H1 (cell line): ENCODE measurements at regions not wholly inside any gene's neighbourhood (a gene's known extent, or its start where the extent isn't known, plus 50 kb on each side); places are given as distances from the start of the nearest gene placed in this dataset.

ENCODE experiments used
- CREB1 ChIP-seq: IDR thresholded peaks from 2 replicates; pipeline ENCODE4 v1.6.1; 2012; ENCODE audit warnings: inconsistent platforms
- CTBP2 ChIP-seq: IDR thresholded peaks from 2 replicates; pipeline ENCODE4 v1.7.0; 2011; ENCODE audit warnings: borderline replicate concordance, mild to moderate bottlenecking, moderate library complexity, mixed read lengths, low read length; ENCODE audit not compliant: insufficient read depth, insufficient read length
- EP300 ChIP-seq, 2 experiments: IDR thresholded peaks; 1 replicate in 1 of 2; 2 replicates in 1 of 2; pipeline ENCODE4 v1.6.1; 2011 to 2012; ENCODE audit warnings: low read depth in 2 of 2, low read length in 2 of 2, mild to moderate bottlenecking in 2 of 2, borderline replicate concordance in 1 of 2, inconsistent platforms in 1 of 2, moderate library complexity in 1 of 2
- GABPA ChIP-seq: IDR thresholded peaks from 2 replicates; pipeline ENCODE4 v1.6.1; 2011; ENCODE audit warnings: mild to moderate bottlenecking, low read length, moderate library complexity, borderline replicate concordance; ENCODE audit not compliant: insufficient read depth
- JUND ChIP-seq: IDR thresholded peaks from 2 replicates; pipeline ENCODE4 v1.6.1; 2011; ENCODE audit warnings: mild to moderate bottlenecking, improper control_type of control experiment, low read length
- POLR2A ChIP-seq, 2 experiments: IDR thresholded peaks; 1 replicate in 1 of 2; 2 replicates in 1 of 2; pipeline ENCODE4 v1.6.1; 2011; ENCODE audit warnings: low read depth in 2 of 2, low read length in 2 of 2, mild to moderate bottlenecking in 2 of 2; ENCODE audit errors: control extremely low read depth in 1 of 2
- POLR2AphosphoS5 ChIP-seq: IDR thresholded peaks from 2 replicates; pipeline ENCODE4 v1.6.1; 2011; ENCODE audit warnings: low read depth, low read length
- RAD21 ChIP-seq, 2 experiments: IDR thresholded peaks in 1 of 2; conservative IDR thresholded peaks in 1 of 2; 2 replicates each; pipeline ENCODE4 v1.6.1; 2011; ENCODE audit warnings: low read depth in 2 of 2, low read length in 2 of 2, improper control_type of control experiment in 1 of 2, inconsistent platforms in 1 of 2, mild to moderate bottlenecking in 1 of 2, moderate library complexity in 1 of 2
- RFX5 ChIP-seq: IDR thresholded peaks from 2 replicates; pipeline ENCODE4 v1.6.1; 2011; ENCODE audit warnings: low read depth, low read length, improper control_type of control experiment, borderline replicate concordance
- TBP ChIP-seq: IDR thresholded peaks from 2 replicates; pipeline ENCODE4 v1.6.1; 2011; ENCODE audit warnings: low read depth, low read length, improper control_type of control experiment
- YY1 ChIP-seq: IDR thresholded peaks from 2 replicates; pipeline ENCODE4 v1.6.1; 2011; ENCODE audit warnings: low read depth, mild to moderate bottlenecking, low read length
- TF ChIP-seq, protein P1 (sequence below): IDR thresholded peaks from 2 replicates; pipeline ENCODE4 v1.6.1; 2011; ENCODE audit warnings: low read length, improper control_type of control experiment
- TF ChIP-seq, protein P2 (sequence below), 3 experiments: IDR thresholded peaks; 1 replicate in 2 of 3; 2 replicates in 1 of 3; pipeline versions ENCODE4 v1.5.1 to v1.6.1; 2011; ENCODE audit warnings: low read length in 3 of 3, mild to moderate bottlenecking in 3 of 3, inconsistent platforms in 2 of 3, low read depth in 1 of 3, moderate library complexity in 1 of 3; ENCODE audit not compliant: insufficient read depth in 1 of 3; ENCODE audit errors: control extremely low read depth in 1 of 3
- TF ChIP-seq, protein P3 (sequence below): fragments of 300-600 bp; sonication (generic); IDR thresholded peaks from 2 replicates; pipeline ENCODE4 v1.7.1; 2012; ENCODE audit warnings: low read length, moderate library complexity, mild to moderate bottlenecking, inconsistent platforms; ENCODE audit not compliant: insufficient replicate concordance

DNA sequence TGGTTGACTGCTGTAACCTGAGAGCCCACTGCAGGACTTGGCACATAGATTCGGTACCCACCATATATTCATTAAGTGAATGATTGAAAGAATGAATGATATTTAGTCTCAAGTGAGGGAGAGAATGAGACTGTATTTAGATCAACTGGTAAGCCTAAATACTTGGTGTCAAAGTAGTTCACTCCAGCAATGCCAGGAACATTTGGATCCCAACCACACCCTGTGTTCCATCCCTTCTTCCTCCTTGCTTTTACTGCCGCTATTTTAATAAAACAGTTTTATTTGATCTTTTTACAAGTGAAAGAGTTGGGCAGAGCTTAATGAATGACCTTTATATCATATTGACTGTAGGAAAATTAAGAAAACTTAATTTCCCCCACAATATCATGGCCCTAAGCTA is 473.6 kb upstream of the CBLB start:
- TF ChIP-seq, protein P1, sequence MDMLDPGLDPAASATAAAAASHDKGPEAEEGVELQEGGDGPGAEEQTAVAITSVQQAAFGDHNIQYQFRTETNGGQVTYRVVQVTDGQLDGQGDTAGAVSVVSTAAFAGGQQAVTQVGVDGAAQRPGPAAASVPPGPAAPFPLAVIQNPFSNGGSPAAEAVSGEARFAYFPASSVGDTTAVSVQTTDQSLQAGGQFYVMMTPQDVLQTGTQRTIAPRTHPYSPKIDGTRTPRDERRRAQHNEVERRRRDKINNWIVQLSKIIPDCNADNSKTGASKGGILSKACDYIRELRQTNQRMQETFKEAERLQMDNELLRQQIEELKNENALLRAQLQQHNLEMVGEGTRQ: no peak
- no peak for TF ChIP-seq CREB1
- TF ChIP-seq RFX5: no peak
- TF ChIP-seq EP300 (IDR thresholded peaks at IDR 0.05; ENCODE audit: borderline replicate concordance in 1 of 2, low read depth in 2 of 2, low read length in 2 of 2): no peak
- TF ChIP-seq POLR2AphosphoS5: no peak
- TF ChIP-seq YY1: no peak
- TF ChIP-seq, protein P2, sequence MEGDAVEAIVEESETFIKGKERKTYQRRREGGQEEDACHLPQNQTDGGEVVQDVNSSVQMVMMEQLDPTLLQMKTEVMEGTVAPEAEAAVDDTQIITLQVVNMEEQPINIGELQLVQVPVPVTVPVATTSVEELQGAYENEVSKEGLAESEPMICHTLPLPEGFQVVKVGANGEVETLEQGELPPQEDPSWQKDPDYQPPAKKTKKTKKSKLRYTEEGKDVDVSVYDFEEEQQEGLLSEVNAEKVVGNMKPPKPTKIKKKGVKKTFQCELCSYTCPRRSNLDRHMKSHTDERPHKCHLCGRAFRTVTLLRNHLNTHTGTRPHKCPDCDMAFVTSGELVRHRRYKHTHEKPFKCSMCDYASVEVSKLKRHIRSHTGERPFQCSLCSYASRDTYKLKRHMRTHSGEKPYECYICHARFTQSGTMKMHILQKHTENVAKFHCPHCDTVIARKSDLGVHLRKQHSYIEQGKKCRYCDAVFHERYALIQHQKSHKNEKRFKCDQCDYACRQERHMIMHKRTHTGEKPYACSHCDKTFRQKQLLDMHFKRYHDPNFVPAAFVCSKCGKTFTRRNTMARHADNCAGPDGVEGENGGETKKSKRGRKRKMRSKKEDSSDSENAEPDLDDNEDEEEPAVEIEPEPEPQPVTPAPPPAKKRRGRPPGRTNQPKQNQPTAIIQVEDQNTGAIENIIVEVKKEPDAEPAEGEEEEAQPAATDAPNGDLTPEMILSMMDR (IDR thresholded peaks at IDR 0.05; ENCODE audit: control extremely low read depth in 1 of 3, insufficient read depth in 1 of 3, low read depth in 1 of 3, low read length in 3 of 3): no peak
- TF ChIP-seq TBP: no peak
- TF ChIP-seq CTBP2: no peak
- TF ChIP-seq RAD21 (IDR thresholded peaks at IDR 0.05 in 1 of 2, conservative IDR thresholded peaks at IDR 0.05 in 1 of 2; ENCODE audit: low read depth in 2 of 2, low read length in 2 of 2): no peak
- TF ChIP-seq, protein P3, sequence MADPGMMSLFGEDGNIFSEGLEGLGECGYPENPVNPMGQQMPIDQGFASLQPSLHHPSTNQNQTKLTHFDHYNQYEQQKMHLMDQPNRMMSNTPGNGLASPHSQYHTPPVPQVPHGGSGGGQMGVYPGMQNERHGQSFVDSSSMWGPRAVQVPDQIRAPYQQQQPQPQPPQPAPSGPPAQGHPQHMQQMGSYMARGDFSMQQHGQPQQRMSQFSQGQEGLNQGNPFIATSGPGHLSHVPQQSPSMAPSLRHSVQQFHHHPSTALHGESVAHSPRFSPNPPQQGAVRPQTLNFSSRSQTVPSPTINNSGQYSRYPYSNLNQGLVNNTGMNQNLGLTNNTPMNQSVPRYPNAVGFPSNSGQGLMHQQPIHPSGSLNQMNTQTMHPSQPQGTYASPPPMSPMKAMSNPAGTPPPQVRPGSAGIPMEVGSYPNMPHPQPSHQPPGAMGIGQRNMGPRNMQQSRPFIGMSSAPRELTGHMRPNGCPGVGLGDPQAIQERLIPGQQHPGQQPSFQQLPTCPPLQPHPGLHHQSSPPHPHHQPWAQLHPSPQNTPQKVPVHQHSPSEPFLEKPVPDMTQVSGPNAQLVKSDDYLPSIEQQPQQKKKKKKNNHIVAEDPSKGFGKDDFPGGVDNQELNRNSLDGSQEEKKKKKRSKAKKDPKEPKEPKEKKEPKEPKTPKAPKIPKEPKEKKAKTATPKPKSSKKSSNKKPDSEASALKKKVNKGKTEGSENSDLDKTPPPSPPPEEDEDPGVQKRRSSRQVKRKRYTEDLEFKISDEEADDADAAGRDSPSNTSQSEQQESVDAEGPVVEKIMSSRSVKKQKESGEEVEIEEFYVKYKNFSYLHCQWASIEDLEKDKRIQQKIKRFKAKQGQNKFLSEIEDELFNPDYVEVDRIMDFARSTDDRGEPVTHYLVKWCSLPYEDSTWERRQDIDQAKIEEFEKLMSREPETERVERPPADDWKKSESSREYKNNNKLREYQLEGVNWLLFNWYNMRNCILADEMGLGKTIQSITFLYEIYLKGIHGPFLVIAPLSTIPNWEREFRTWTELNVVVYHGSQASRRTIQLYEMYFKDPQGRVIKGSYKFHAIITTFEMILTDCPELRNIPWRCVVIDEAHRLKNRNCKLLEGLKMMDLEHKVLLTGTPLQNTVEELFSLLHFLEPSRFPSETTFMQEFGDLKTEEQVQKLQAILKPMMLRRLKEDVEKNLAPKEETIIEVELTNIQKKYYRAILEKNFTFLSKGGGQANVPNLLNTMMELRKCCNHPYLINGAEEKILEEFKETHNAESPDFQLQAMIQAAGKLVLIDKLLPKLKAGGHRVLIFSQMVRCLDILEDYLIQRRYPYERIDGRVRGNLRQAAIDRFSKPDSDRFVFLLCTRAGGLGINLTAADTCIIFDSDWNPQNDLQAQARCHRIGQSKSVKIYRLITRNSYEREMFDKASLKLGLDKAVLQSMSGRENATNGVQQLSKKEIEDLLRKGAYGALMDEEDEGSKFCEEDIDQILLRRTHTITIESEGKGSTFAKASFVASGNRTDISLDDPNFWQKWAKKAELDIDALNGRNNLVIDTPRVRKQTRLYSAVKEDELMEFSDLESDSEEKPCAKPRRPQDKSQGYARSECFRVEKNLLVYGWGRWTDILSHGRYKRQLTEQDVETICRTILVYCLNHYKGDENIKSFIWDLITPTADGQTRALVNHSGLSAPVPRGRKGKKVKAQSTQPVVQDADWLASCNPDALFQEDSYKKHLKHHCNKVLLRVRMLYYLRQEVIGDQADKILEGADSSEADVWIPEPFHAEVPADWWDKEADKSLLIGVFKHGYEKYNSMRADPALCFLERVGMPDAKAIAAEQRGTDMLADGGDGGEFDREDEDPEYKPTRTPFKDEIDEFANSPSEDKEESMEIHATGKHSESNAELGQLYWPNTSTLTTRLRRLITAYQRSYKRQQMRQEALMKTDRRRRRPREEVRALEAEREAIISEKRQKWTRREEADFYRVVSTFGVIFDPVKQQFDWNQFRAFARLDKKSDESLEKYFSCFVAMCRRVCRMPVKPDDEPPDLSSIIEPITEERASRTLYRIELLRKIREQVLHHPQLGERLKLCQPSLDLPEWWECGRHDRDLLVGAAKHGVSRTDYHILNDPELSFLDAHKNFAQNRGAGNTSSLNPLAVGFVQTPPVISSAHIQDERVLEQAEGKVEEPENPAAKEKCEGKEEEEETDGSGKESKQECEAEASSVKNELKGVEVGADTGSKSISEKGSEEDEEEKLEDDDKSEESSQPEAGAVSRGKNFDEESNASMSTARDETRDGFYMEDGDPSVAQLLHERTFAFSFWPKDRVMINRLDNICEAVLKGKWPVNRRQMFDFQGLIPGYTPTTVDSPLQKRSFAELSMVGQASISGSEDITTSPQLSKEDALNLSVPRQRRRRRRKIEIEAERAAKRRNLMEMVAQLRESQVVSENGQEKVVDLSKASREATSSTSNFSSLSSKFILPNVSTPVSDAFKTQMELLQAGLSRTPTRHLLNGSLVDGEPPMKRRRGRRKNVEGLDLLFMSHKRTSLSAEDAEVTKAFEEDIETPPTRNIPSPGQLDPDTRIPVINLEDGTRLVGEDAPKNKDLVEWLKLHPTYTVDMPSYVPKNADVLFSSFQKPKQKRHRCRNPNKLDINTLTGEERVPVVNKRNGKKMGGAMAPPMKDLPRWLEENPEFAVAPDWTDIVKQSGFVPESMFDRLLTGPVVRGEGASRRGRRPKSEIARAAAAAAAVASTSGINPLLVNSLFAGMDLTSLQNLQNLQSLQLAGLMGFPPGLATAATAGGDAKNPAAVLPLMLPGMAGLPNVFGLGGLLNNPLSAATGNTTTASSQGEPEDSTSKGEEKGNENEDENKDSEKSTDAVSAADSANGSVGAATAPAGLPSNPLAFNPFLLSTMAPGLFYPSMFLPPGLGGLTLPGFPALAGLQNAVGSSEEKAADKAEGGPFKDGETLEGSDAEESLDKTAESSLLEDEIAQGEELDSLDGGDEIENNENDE: no peak
- TF ChIP-seq POLR2A (IDR thresholded peaks at IDR 0.05; ENCODE audit: control extremely low read depth in 1 of 2, low read depth in 2 of 2, low read length in 2 of 2): no peak
- TF ChIP-seq JUND: no peak
- TF ChIP-seq GABPA: no peak
